ENCODE measurements at regions not wholly inside any gene's neighbourhood (a gene's known extent, or its start where the extent isn't known, plus 50 kb on each side); places are given as distances from the start of the nearest gene placed in this dataset.

DNA sequence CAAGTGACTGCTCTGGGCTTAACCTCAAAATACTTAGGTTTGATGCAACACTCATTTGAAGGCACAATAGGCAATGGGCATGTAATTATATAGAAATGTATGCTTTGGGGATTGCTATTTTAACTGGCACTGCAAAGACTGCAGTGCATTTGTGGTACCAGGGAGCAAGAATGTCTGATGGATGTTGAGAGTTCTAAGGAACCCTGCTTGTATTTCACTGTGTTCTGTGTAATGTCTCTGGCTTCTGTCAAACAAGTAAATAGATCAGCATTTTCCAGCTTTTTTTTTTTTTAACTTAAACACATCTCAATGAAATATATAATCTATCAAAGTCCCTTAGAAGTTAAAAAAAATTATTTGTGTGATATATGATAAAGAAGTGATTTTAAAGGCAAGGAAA is 94.8 kb upstream of the ATP2B1 start:
- TF ChIP-seq POLR2AphosphoS5 (IDR thresholded peaks at IDR 0.05) (no peak), POLR2A (IDR thresholded peaks at IDR 0.05) (no peak), EP300 (IDR thresholded peaks at IDR 0.05) (no peak)
- TF ChIP-seq, protein P1, sequence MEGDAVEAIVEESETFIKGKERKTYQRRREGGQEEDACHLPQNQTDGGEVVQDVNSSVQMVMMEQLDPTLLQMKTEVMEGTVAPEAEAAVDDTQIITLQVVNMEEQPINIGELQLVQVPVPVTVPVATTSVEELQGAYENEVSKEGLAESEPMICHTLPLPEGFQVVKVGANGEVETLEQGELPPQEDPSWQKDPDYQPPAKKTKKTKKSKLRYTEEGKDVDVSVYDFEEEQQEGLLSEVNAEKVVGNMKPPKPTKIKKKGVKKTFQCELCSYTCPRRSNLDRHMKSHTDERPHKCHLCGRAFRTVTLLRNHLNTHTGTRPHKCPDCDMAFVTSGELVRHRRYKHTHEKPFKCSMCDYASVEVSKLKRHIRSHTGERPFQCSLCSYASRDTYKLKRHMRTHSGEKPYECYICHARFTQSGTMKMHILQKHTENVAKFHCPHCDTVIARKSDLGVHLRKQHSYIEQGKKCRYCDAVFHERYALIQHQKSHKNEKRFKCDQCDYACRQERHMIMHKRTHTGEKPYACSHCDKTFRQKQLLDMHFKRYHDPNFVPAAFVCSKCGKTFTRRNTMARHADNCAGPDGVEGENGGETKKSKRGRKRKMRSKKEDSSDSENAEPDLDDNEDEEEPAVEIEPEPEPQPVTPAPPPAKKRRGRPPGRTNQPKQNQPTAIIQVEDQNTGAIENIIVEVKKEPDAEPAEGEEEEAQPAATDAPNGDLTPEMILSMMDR (IDR thresholded peaks at IDR 0.05): no peak

All from gastroesophageal sphincter (tissue), 3 donors.